HEK293 (cell line): ENCODE measurements at regions not wholly inside any gene's neighbourhood (a gene's known extent, or its start where the extent isn't known, plus 50 kb on each side); places are given as distances from the start of the nearest gene placed in this dataset.

Experiments
- CTCF ChIA-PET: fragments of 350-600 bp; formaldehyde crosslinking; extraction: SDS; loops from one replicate; lab custom pipeline; 2021; ENCODE audit warnings: antibody characterized with exemption; lab: Yijun Ruan, JAX
- POLR2A ChIA-PET: fragments of 300-600 bp; formaldehyde crosslinking; extraction: SDS; loops from one replicate; lab custom pipeline; 2020; ENCODE audit warnings: antibody characterized with exemption, inconsistent platforms; lab: Yijun Ruan, JAX
- H3K27ac ChIP-seq: fragments of 200-500 bp; sonication (Bioruptor generic); 2 replicates; pipeline ENCODE4 v1.5.1; 2014; ENCODE audit warnings: low read depth, low read length, control low read depth, inconsistent platforms; ENCODE audit errors: extremely low read depth
- H3K36me3 ChIP-seq, 2 experiments: fragments of 200-500 bp in 1 of 2; sonication (Bioruptor generic) in 1 of 2; 1 replicate in 1 of 2; 2 replicates in 1 of 2; pipeline ENCODE4 v1.5.1; 2014 to 2017; ENCODE audit warnings: inconsistent platforms in 2 of 2, low read length in 2 of 2; ENCODE audit not compliant: control insufficient read depth in 2 of 2, insufficient read depth in 1 of 2
- H3K4me1 ChIP-seq: fragments of 200-500 bp; sonication (Bioruptor generic); 2 replicates; pipeline ENCODE4 v1.5.1; 2014; ENCODE audit warnings: mild to moderate bottlenecking, low read length, inconsistent platforms; ENCODE audit not compliant: control insufficient read depth, insufficient read depth
- H3K4me3 ChIP-seq: 2 replicates; pipeline ENCODE4 v1.5.1; 2011; ENCODE audit warnings: low read depth, mild to moderate bottlenecking, control low read depth, low read length, moderate library complexity
- H3K9me3 ChIP-seq: fragments of 200-500 bp; sonication (Bioruptor generic); 2 replicates; pipeline ENCODE4 v1.5.1; 2014; ENCODE audit warnings: low read depth, low read length, inconsistent platforms; ENCODE audit not compliant: control insufficient read depth, insufficient read depth
- GLI4 ChIP-seq: fragments of 450-650 bp; formaldehyde crosslinking; IDR thresholded peaks from 2 replicates; pipeline ENCODE4 v1.5.1; 2016; ENCODE audit warnings: missing biosample characterization, missing genetic modification characterization
- IKZF3 ChIP-seq: fragments of 450-650 bp; IDR thresholded peaks from 2 replicates; pipeline ENCODE4 v1.5.0; 2018; ENCODE audit warnings: missing biosample characterization, mild to moderate bottlenecking, missing genetic modification characterization, moderate library complexity
- SETDB1 ChIP-seq: IDR thresholded peaks from one replicate; pipeline ENCODE4 v1.6.1; 2017; ENCODE audit warnings: mild to moderate bottlenecking, low read length, moderate library complexity, mixed read lengths; ENCODE audit not compliant: insufficient read length
- SP3 ChIP-seq: fragments of 450-650 bp; formaldehyde crosslinking; IDR thresholded peaks from 2 replicates; pipeline ENCODE4 v1.5.1; 2016; ENCODE audit warnings: missing biosample characterization, missing genetic modification characterization
- TCF7L2 ChIP-seq: IDR thresholded peaks from 2 replicates; pipeline ENCODE4 v1.6.1; 2011; ENCODE audit warnings: low read depth, mild to moderate bottlenecking, inconsistent platforms, low read length, moderate library complexity, borderline replicate concordance
- ZBTB8A ChIP-seq: fragments of 450-650 bp; formaldehyde crosslinking; IDR thresholded peaks from 2 replicates; pipeline ENCODE4 v1.5.1; 2016; ENCODE audit warnings: missing biosample characterization, missing genetic modification characterization
- ZEB2 ChIP-seq: fragments of 450-650 bp; formaldehyde crosslinking; IDR thresholded peaks from 2 replicates; pipeline ENCODE4 v1.5.1; 2016; ENCODE audit warnings: missing biosample characterization, missing genetic modification characterization
- ZFHX2 ChIP-seq: fragments of 450-650 bp; formaldehyde crosslinking; conservative IDR thresholded peaks from 2 replicates; pipeline ENCODE4 v1.5.1; 2016; ENCODE audit warnings: missing biosample characterization, missing genetic modification characterization
- ZFP3 ChIP-seq: fragments of 450-650 bp; formaldehyde crosslinking; IDR thresholded peaks from 2 replicates; pipeline ENCODE4 v1.5.1; 2016; ENCODE audit warnings: low read depth, missing biosample characterization, missing genetic modification characterization
- ZFP69B ChIP-seq: fragments of 450-650 bp; formaldehyde crosslinking; IDR thresholded peaks from 2 replicates; pipeline ENCODE4 v1.5.1; 2016; ENCODE audit warnings: missing biosample characterization, missing genetic modification characterization
- ZNF114 ChIP-seq: fragments of 450-650 bp; formaldehyde crosslinking; IDR thresholded peaks from 2 replicates; pipeline ENCODE4 v1.5.0; 2017; ENCODE audit warnings: missing biosample characterization, missing genetic modification characterization
- ZNF146 ChIP-seq: fragments of 450-650 bp; formaldehyde crosslinking; IDR thresholded peaks from 2 replicates; pipeline ENCODE4 v1.5.1; 2016; ENCODE audit warnings: missing biosample characterization, missing genetic modification characterization
- ZNF19 ChIP-seq: fragments of 450-650 bp; formaldehyde crosslinking; IDR thresholded peaks from 2 replicates; pipeline ENCODE4; 2016; ENCODE audit warnings: missing biosample characterization, missing genetic modification characterization, low read depth
- ZNF221 ChIP-seq: fragments of 450-650 bp; formaldehyde crosslinking; IDR thresholded peaks from 2 replicates; pipeline ENCODE4 v1.5.1; 2017; ENCODE audit warnings: missing biosample characterization, missing genetic modification characterization, borderline replicate concordance
- ZNF23 ChIP-seq: fragments of 450-650 bp; formaldehyde crosslinking; IDR thresholded peaks from 2 replicates; pipeline ENCODE4 v1.5.1; 2016; ENCODE audit warnings: missing biosample characterization, missing genetic modification characterization, borderline replicate concordance
- ZNF24 ChIP-seq: fragments of 450-650 bp; formaldehyde crosslinking; IDR thresholded peaks from 2 replicates; pipeline ENCODE4 v1.5.1; 2016; ENCODE audit warnings: missing biosample characterization, missing genetic modification characterization
- ZNF274 ChIP-seq, 2 experiments: fragments of 200-500 bp in 1 of 2; fragments of 450-650 bp in 1 of 2; sonication (Bioruptor generic) in 1 of 2; formaldehyde crosslinking in 1 of 2; IDR thresholded peaks; 2 replicates each; pipeline versions ENCODE4 v1.5.1 to v1.6.1; 2014 to 2016; ENCODE audit warnings: borderline replicate concordance in 1 of 2, inconsistent platforms in 1 of 2, low read length in 1 of 2, missing biosample characterization in 1 of 2, missing genetic modification characterization in 1 of 2
- ZNF394 ChIP-seq: fragments of 450-650 bp; formaldehyde crosslinking; IDR thresholded peaks from 2 replicates; pipeline ENCODE4 v1.5.1; 2016; ENCODE audit warnings: missing biosample characterization, missing genetic modification characterization, mild to moderate bottlenecking, moderate library complexity, borderline replicate concordance
- ZNF473 ChIP-seq: fragments of 450-650 bp; formaldehyde crosslinking; IDR thresholded peaks from 2 replicates; pipeline ENCODE4 v1.5.1; 2017; ENCODE audit warnings: missing biosample characterization, missing genetic modification characterization
- ZNF501 ChIP-seq: fragments of 450-650 bp; formaldehyde crosslinking; IDR thresholded peaks from 2 replicates; pipeline ENCODE4 v1.5.1; 2016; ENCODE audit warnings: missing biosample characterization, missing genetic modification characterization
- ZNF514 ChIP-seq: fragments of 450-650 bp; formaldehyde crosslinking; IDR thresholded peaks from 2 replicates; pipeline ENCODE4 v1.5.1; 2016; ENCODE audit warnings: missing biosample characterization, missing genetic modification characterization
- ZNF610 ChIP-seq: fragments of 450-650 bp; formaldehyde crosslinking; IDR thresholded peaks from 2 replicates; pipeline ENCODE4 v1.5.1; 2016; ENCODE audit warnings: missing biosample characterization, missing genetic modification characterization, borderline replicate concordance
- ZNF626 ChIP-seq: fragments of 450-650 bp; sonication (Bioruptor Pico); formaldehyde crosslinking; IDR thresholded peaks from 2 replicates; pipeline ENCODE4 v1.5.1; 2018; ENCODE audit warnings: missing biosample characterization, missing genetic modification characterization, inconsistent platforms
- ZNF747 ChIP-seq: fragments of 450-650 bp; formaldehyde crosslinking; IDR thresholded peaks from 2 replicates; pipeline ENCODE4 v1.5.1; 2016; ENCODE audit warnings: missing biosample characterization, missing genetic modification characterization
- ZNF837 ChIP-seq: fragments of 450-650 bp; formaldehyde crosslinking; IDR thresholded peaks from 2 replicates; pipeline ENCODE4 v1.5.1; 2016; ENCODE audit warnings: missing biosample characterization, missing genetic modification characterization
- TF ChIP-seq, protein P1 (sequence below): fragments of 450-650 bp; formaldehyde crosslinking; IDR thresholded peaks from 2 replicates; pipeline ENCODE4 v1.5.1; 2016; ENCODE audit warnings: missing biosample characterization, missing genetic modification characterization
- TF ChIP-seq, protein P2 (sequence below): fragments of 450-650 bp; formaldehyde crosslinking; IDR thresholded peaks from 2 replicates; pipeline ENCODE4 v1.5.1; 2017; ENCODE audit warnings: missing biosample characterization, missing genetic modification characterization
- TF ChIP-seq, protein P3 (sequence below): fragments of 450-650 bp; formaldehyde crosslinking; IDR thresholded peaks from 2 replicates; pipeline ENCODE4 v1.5.1; 2017; ENCODE audit warnings: missing biosample characterization, missing genetic modification characterization

DNA sequence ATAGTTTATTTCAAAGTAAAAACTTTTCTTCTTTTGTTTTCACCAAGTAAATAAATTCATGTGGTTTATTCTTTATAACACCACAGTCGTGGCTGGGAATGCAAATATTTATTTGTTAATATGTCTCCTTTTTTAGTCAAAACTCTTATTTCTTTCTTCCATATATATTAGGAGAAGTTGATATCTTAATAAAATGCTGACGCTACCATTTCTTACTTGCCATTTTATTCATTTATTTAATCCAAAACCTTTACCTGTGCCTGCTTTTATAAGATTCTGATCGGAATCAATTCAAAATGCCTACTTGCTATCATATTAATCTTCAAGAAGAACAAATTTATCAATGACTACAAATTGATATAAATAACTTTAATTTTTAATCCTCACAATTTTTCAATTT is 362.9 kb upstream of the FSIP2 start:
- Histone ChIP-seq H3K36me3 (no peaks in the 10 kb centered on the region), H3K9me3 (no peaks in the 10 kb centered on the region), H3K27ac (no peak overlapping the region), H3K4me3 (no peak overlapping the region), H3K4me1 (no peaks in the 10 kb centered on the region)
- ChIA-PET CTCF (no interaction called here), POLR2A (no interaction called here)
- TF ChIP-seq ZNF23 (tag by site-specific recombination) (no peak), ZNF274 (IDR thresholded peaks at IDR 0.05; ENCODE audit: low read length) (no peak), ZNF274 (tag by site-specific recombination; IDR thresholded peaks at IDR 0.05; ENCODE audit: borderline replicate concordance) (no peak), ZFHX2 (no peak), SP3 (no peak), ZEB2 (tag by site-specific recombination) (no peak), ZNF19 (no peak), ZNF837 (tag by site-specific recombination) (no peak)

DNA sequence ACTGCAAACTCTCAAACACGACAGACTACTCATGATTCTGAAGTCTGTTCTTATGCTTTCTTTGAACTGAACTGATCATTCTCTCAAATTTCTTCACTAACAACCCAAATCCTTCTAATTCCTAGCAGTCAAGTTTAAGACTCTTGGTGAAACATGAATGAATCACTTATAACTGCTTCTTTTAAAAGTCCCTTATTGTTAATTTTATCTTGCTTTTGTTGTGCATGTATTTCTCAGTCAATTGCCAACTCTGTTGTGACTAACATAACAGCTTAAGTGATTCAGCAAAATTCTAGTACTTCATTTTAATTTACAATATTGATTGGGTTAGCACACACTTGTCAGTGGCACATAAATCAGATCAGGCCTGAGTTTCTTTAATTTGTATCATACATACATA is 357.0 kb upstream of the FSIP2 start:
- no peak for TF ChIP-seq ZNF24
- TF ChIP-seq TCF7L2: no peak
- TF ChIP-seq, protein P1, sequence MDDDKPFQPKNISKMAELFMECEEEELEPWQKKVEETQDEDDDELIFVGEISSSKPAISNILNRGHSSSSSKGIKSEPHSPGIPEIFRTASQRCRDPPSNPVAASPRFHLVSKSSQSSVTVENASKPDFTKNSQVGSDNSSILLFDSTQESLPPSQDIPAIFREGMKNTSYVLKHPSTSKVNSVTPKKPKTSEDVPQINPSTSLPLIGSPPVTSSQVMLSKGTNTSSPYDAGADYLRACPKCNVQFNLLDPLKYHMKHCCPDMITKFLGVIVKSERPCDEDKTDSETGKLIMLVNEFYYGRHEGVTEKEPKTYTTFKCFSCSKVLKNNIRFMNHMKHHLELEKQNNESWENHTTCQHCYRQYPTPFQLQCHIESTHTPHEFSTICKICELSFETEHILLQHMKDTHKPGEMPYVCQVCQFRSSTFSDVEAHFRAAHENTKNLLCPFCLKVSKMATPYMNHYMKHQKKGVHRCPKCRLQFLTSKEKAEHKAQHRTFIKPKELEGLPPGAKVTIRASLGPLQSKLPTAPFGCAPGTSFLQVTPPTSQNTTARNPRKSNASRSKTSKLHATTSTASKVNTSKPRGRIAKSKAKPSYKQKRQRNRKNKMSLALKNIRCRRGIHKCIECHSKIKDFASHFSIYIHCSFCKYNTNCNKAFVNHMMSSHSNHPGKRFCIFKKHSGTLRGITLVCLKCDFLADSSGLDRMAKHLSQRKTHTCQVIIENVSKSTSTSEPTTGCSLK (tag by site-specific recombination): no peak
- TF ChIP-seq, protein P2, sequence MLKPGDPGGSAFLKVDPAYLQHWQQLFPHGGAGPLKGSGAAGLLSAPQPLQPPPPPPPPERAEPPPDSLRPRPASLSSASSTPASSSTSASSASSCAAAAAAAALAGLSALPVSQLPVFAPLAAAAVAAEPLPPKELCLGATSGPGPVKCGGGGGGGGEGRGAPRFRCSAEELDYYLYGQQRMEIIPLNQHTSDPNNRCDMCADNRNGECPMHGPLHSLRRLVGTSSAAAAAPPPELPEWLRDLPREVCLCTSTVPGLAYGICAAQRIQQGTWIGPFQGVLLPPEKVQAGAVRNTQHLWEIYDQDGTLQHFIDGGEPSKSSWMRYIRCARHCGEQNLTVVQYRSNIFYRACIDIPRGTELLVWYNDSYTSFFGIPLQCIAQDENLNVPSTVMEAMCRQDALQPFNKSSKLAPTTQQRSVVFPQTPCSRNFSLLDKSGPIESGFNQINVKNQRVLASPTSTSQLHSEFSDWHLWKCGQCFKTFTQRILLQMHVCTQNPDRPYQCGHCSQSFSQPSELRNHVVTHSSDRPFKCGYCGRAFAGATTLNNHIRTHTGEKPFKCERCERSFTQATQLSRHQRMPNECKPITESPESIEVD: no peak
- no peak for TF ChIP-seq ZNF473
- no peak for TF ChIP-seq GLI4 (tag by site-specific recombination)
- no peak for TF ChIP-seq ZNF514 (tag by site-specific recombination)
- no peak for TF ChIP-seq ZNF501 (tag by site-specific recombination)
- no peak for TF ChIP-seq ZFP69B
- no peak for TF ChIP-seq ZNF626 (tag by site-specific recombination)
- TF ChIP-seq ZFP3 (tag by site-specific recombination): no peak
- no peak for TF ChIP-seq ZNF114 (tag by site-specific recombination)
- no peak for TF ChIP-seq IKZF3 (tag by site-specific recombination)
- Histone ChIP-seq H3K9me3 (no peaks in the 10 kb centered on the region), H3K27ac (no peak overlapping the region), H3K4me3 (no peak overlapping the region), H3K36me3 (no peaks in the 10 kb centered on the region), H3K4me1 (no peaks in the 10 kb centered on the region)
- ChIA-PET POLR2A (no interaction called here), CTCF (no interaction called here)

DNA sequence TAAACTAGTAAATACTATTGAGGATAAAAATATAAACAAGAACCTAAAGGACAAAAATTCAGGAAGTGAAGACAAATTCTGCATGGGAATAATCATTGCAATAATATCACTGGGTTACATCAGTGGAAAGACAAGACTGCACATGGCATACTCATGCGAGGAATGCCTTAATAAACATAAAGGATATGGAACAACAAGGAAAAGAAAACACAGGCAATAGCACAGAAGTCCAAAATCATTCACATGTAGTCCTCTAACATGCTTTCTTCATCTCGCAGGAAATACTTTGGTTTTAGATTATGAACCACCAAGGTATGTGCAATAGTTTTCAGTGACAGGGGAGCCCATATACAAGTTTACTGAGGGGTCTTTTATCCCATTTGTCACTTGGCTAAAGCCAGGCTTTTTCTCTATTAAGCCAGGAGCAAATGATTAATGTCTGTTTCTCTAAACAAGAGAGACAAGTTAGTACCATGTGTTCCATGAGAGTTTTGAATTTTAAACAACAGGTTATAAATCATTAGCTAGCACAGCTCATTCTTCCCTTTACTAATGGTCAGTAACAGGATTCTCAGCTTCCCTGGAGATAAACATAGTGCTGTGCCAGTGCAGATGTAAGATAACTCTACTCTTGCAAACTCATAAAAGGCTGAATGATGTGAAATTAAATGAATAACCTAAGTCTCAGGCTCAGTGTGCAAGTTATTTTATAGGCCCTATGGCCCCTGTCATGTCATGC is 353.6 kb upstream of the FSIP2 start:
- Histone ChIP-seq H3K36me3 (no peaks in the 10 kb centered on the region), H3K4me3 (no peak overlapping the region), H3K27ac (no peak overlapping the region), H3K4me1 (no peaks in the 10 kb centered on the region), H3K9me3 (no peaks in the 10 kb centered on the region)
- POLR2A ChIA-PET: no interaction called here
- CTCF ChIA-PET: no interaction called here
- TF ChIP-seq ZNF747 (tag by site-specific recombination): no peak
- TF ChIP-seq ZNF610 (tag by site-specific recombination): no peak
- TF ChIP-seq ZBTB8A (tag by site-specific recombination): no peak
- TF ChIP-seq ZNF146 (tag by site-specific recombination): no peak
- TF ChIP-seq, protein P3, sequence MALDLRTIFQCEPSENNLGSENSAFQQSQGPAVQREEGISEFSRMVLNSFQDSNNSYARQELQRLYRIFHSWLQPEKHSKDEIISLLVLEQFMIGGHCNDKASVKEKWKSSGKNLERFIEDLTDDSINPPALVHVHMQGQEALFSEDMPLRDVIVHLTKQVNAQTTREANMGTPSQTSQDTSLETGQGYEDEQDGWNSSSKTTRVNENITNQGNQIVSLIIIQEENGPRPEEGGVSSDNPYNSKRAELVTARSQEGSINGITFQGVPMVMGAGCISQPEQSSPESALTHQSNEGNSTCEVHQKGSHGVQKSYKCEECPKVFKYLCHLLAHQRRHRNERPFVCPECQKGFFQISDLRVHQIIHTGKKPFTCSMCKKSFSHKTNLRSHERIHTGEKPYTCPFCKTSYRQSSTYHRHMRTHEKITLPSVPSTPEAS (tag by site-specific recombination): no peak
- no peak for TF ChIP-seq ZNF394 (tag by site-specific recombination)
- no peak for TF ChIP-seq ZNF221 (tag by site-specific recombination)
- no peak for TF ChIP-seq SETDB1
